Esophagus muscularis mucosa (tissue), 4 donors: ENCODE measurements at regions not wholly inside any gene's neighbourhood (a gene's known extent, or its start where the extent isn't known, plus 50 kb on each side); places are given as distances from the start of the nearest gene placed in this dataset.

Source experiments
- DNase-seq: peaks from one replicate; pipeline ENCODE4 v3.0.0-alpha.2; 2017; ENCODE audit errors: extremely low spot score
- H3K27ac ChIP-seq, 4 donors: fragments of 200-600 bp; sonication (generic); replicated peaks in 1 of 4; 1 replicate in 3 of 4; 2 replicates in 1 of 4; pipeline ENCODE4 v1.5.1; 2016 to 2019; ENCODE audit warnings: mild to moderate bottlenecking in 1 of 4
- H3K27me3 ChIP-seq, 4 donors: fragments of 200-600 bp; sonication (generic); one replicate each; pipeline versions ENCODE4 v1.5.1 to v1.6.0; 2016 to 2019
- H3K36me3 ChIP-seq, 4 donors: fragments of 200-600 bp; sonication (generic); one replicate each; pipeline ENCODE4 v1.5.1; 2016 to 2019
- H3K4me1 ChIP-seq, 4 donors: fragments of 200-600 bp; sonication (generic); one replicate each; pipeline ENCODE4 v1.5.1; 2016 to 2019
- H3K4me3 ChIP-seq, 4 donors: fragments of 200-600 bp; sonication (generic); 1 replicate in 2 of 4; 2 replicates in 2 of 4; pipeline ENCODE4 v1.5.1; 2016 to 2019; ENCODE audit warnings: mild to moderate bottlenecking in 4 of 4, moderate library complexity in 1 of 4
- H3K9me3 ChIP-seq, 4 donors: fragments of 200-600 bp; sonication (generic); 1 replicate in 3 of 4; 2 replicates in 1 of 4; pipeline ENCODE4 v1.5.1; 2016 to 2019
- CTCF ChIP-seq, 3 experiments: fragments of 200-600 bp in 2 of 3; fragments of 450-650 bp in 1 of 3; sonication (generic) in 2 of 3; IDR thresholded peaks; one replicate each; pipeline ENCODE4 v1.5.1; 2017 to 2019; ENCODE audit warnings: antibody characterized with exemption in 3 of 3, mild to moderate bottlenecking in 2 of 3, moderate library complexity in 1 of 3
- EP300 ChIP-seq: sonication (generic); formaldehyde crosslinking; IDR thresholded peaks from one replicate; pipeline ENCODE4 v1.6.1; 2017; ENCODE audit warnings: antibody characterized with exemption
- POLR2A ChIP-seq: fragments of 450-650 bp; IDR thresholded peaks from one replicate; pipeline ENCODE4 v1.6.1; 2017; ENCODE audit warnings: antibody characterized with exemption, moderate library complexity, mild to moderate bottlenecking, low read depth
- POLR2AphosphoS5 ChIP-seq, 2 donors: sonication (generic); formaldehyde crosslinking; IDR thresholded peaks; one replicate each; pipeline ENCODE4 v1.6.1; 2017; ENCODE audit warnings: antibody characterized with exemption in 2 of 2
- WGBS: methylation state at CpG from one replicate; pipeline ENCODE4 v1.1.5; 2018; 5-methylcytosine and 5-hydroxymethylcytosine counted together
- intact Hi-C: fragments of 100-400 bp; cut with DNase I; formaldehyde crosslinking; loops from one replicate; pipeline ENCODE4 v1.15.1; 2023

- Histone ChIP-seq H3K27ac (no peak overlapping the region), H3K4me1 (no peaks in the 10 kb centered on the region), H3K4me3 (no peak overlapping the region), H3K36me3 (no peaks in the 10 kb centered on the region), H3K9me3 (no peaks in the 10 kb centered on the region), H3K27me3 (no peaks in the 10 kb centered on the region)
- intact Hi-C loops, result loop anchor here (5.0 to 10.0 kb wide), 2 partner anchors 205 to 667 kb away; no protein-coding TSS in a partner anchor
- TF ChIP-seq CTCF (IDR thresholded peaks at IDR 0.05) (no peak), POLR2A (no peak), EP300 (no peak), POLR2AphosphoS5 (IDR thresholded peaks at IDR 0.05) (no peak)
- no peak for DNase-seq
- WGBS, result 58% methylated on average over 1 of the region's 1 CpG
These were observed 104.4 kb downstream of the NOL4 start for GRCh38 chr18:34120294-34120693.

- 54% methylated on average over 2 of the region's 2 CpGs for WGBS
- Histone ChIP-seq H3K36me3 (no peaks in the 10 kb centered on the region), H3K27me3 (no peaks in the 10 kb centered on the region), H3K27ac (no peak overlapping the region), H3K4me1 (no peaks in the 10 kb centered on the region), H3K9me3 (no peaks in the 10 kb centered on the region), H3K4me3 (no peak overlapping the region)
- no peak for DNase-seq
- no peak for TF ChIP-seq POLR2A
- no peak for TF ChIP-seq POLR2AphosphoS5 (IDR thresholded peaks at IDR 0.05)
- intact Hi-C loops, result no loop called here
These were observed 107.4 kb downstream of the NOL4 start for GRCh38 chr18:34117319-34117718.

- H3K27me3 ChIP-seq, result no peaks in the 10 kb centered on the region
- intact Hi-C loops, result no loop called here
- no peak for DNase-seq
- no peak overlapping the region for H3K4me3 ChIP-seq
- no peak overlapping the region for H3K27ac ChIP-seq
- no peaks in the 10 kb centered on the region for H3K36me3 ChIP-seq
- WGBS, result 74% methylated on average over 5 of the region's 5 CpGs
- no peaks in the 10 kb centered on the region for H3K9me3 ChIP-seq
- no peaks in the 10 kb centered on the region for H3K4me1 ChIP-seq
- no peak for TF ChIP-seq POLR2A
- TF ChIP-seq POLR2AphosphoS5 (IDR thresholded peaks at IDR 0.05), result no peak
- no peak for TF ChIP-seq EP300
- TF ChIP-seq CTCF (IDR thresholded peaks at IDR 0.05), result no peak
These were observed 109.2 kb downstream of the NOL4 start for GRCh38 chr18:34115409-34116081.

GRCh38 chr18:34114996-34115395 lies 109.7 kb downstream of the NOL4 start:
- no peak for DNase-seq
- Histone ChIP-seq H3K9me3 (no peaks in the 10 kb centered on the region), H3K27ac (no peak overlapping the region), H3K4me1 (no peaks in the 10 kb centered on the region), H3K27me3 (no peaks in the 10 kb centered on the region), H3K36me3 (no peaks in the 10 kb centered on the region), H3K4me3 (no peak overlapping the region)
- WGBS, result 83% methylated on average over 4 of the region's 4 CpGs
- intact Hi-C loops, result no loop called here
- TF ChIP-seq POLR2A (no peak), EP300 (no peak), CTCF (IDR thresholded peaks at IDR 0.05) (no peak), POLR2AphosphoS5 (IDR thresholded peaks at IDR 0.05) (no peak)

DNA sequence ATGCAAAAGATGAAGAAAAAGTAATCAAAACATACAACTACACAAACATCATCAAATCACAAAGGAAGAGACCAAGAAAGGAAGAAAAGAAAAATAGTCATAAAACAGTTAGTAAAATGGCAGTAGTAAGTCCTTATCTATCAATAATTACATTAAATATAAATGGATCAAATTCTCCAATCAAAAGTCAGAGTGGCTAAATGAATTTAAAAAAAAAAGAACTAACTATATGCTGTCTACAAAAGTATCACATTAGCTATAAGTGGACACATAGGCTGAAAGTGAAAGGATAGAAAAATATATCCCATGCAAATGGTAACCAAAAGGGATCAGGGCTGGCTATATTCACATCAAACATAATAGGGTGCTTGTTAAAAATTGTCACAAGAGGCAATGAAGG lies 116.5 kb downstream of the NOL4 start:
- intact Hi-C loops, result no loop called here
- DNase-seq, result no peak
- Histone ChIP-seq H3K36me3 (no peaks in the 10 kb centered on the region), H3K9me3 (peaks cover 0 to 4% (median 2%) of the 10 kb centered on the region in 4 donors), H3K27ac (no peak overlapping the region), H3K4me1 (no peaks in the 10 kb centered on the region), H3K27me3 (no peaks in the 10 kb centered on the region), H3K4me3 (no peak overlapping the region)
- TF ChIP-seq CTCF (IDR thresholded peaks at IDR 0.05) (no peak), POLR2AphosphoS5 (IDR thresholded peaks at IDR 0.05) (no peak), POLR2A (no peak), EP300 (no peak)
